ENCODE measurements at regions not wholly inside any gene's neighbourhood (a gene's known extent, or its start where the extent isn't known, plus 50 kb on each side); places are given as distances from the start of the nearest gene placed in this dataset.
"Not testable (repeated sequence)": the region's sequence is repeated elsewhere in the genome, so short reads cannot be mapped to it uniquely, and the experiment has no call there.

DNA sequence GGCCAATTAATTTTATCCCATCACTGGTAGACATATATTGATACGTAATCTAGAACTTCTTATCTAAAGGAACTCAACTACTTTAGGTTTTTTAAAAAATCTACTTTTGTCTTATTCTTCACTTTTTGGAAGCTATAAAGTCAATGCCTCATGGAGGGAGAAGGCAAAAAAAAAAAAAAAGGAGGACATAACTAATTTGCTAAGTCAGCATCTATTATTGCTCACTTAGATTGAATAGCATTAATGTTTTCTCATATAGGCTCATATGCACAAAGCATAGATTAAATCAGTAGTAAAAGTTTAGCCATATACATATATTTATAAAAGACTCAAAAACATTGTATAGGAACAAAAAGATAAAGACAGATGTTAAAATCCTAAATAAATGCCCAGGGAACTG lies 179.3 kb upstream of the DGKB start:
- H3K27ac Mint-ChIP-seq, result no peak overlapping the region
- H3K9me3 Mint-ChIP-seq, result no peaks in the 10 kb centered on the region
- no peak overlapping the region for H3K4me3 Mint-ChIP-seq
- peaks cover 15% of the 10 kb centered on the region for H3K4me1 Mint-ChIP-seq
- no peaks in the 10 kb centered on the region for H3K27me3 Mint-ChIP-seq (ENCODE audit: low read depth)
- no peaks in the 10 kb centered on the region for H3K36me3 Mint-ChIP-seq (ENCODE audit: low read depth)
- TF ChIP-seq, protein P1, sequence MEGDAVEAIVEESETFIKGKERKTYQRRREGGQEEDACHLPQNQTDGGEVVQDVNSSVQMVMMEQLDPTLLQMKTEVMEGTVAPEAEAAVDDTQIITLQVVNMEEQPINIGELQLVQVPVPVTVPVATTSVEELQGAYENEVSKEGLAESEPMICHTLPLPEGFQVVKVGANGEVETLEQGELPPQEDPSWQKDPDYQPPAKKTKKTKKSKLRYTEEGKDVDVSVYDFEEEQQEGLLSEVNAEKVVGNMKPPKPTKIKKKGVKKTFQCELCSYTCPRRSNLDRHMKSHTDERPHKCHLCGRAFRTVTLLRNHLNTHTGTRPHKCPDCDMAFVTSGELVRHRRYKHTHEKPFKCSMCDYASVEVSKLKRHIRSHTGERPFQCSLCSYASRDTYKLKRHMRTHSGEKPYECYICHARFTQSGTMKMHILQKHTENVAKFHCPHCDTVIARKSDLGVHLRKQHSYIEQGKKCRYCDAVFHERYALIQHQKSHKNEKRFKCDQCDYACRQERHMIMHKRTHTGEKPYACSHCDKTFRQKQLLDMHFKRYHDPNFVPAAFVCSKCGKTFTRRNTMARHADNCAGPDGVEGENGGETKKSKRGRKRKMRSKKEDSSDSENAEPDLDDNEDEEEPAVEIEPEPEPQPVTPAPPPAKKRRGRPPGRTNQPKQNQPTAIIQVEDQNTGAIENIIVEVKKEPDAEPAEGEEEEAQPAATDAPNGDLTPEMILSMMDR (IDR thresholded peaks at IDR 0.05; ENCODE audit: unreplicated experiment in 3 of 3), result no peak

DNA sequence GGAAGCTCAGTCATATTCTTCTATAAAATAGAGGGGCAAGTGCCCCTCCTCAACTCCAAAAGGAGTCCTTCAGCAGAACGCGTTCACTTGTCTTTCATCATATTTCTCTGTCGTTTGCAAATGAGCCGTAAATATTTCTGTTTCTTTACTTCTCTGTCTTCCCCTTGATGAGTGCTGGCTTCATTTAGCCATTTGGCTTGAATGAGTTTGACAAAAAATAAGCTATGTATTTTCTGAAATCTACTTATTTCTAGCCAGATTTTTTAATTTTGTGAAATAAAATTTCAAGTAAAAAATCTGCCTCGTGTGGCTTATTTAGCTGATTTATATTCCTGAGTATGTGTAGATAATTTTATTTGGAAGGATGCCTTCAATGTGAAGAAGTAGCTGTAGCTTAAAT lies 170.8 kb upstream of the DGKB start:
- TF ChIP-seq, protein P1 (IDR thresholded peaks at IDR 0.05; ENCODE audit: unreplicated experiment in 3 of 3), result no peak
- no peaks in the 10 kb centered on the region for H3K4me1 Mint-ChIP-seq
- no peaks in the 10 kb centered on the region for H3K9me3 Mint-ChIP-seq

DNA sequence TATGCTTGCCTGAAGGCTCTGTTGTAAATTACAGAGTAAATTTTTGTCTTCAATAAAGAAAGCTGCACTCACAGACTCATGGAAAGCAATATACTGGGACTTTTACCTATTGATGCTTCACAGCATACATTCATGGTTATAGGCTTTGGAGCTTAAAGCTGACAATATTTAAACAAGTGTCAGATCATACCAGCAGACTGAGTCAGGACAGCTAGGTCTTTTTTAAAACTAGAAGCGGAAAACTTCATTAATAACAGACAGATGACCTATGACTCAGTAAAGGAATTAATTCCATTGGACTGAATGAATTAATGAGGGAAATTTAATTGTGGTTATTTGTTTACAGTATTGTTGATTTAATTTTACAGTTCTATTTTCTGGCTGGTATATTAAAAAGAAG lies 165.8 kb upstream of the DGKB start:
- H3K9me3 Mint-ChIP-seq, result peaks cover 7% of the 10 kb centered on the region
- no peaks in the 10 kb centered on the region for H3K27me3 Mint-ChIP-seq (ENCODE audit: low read depth)
- TF ChIP-seq, protein P1 (IDR thresholded peaks at IDR 0.05; ENCODE audit: unreplicated experiment in 3 of 3), result no peak

More for the DNA sequence above, 170.8 kb upstream of the DGKB start:
- no peaks in the 10 kb centered on the region for H3K36me3 Mint-ChIP-seq (ENCODE audit: low read depth)
- H3K4me3 Mint-ChIP-seq, result no peak overlapping the region
- H3K27me3 Mint-ChIP-seq (ENCODE audit: low read depth), result no peaks in the 10 kb centered on the region
- no peak overlapping the region for H3K27ac Mint-ChIP-seq

DNA sequence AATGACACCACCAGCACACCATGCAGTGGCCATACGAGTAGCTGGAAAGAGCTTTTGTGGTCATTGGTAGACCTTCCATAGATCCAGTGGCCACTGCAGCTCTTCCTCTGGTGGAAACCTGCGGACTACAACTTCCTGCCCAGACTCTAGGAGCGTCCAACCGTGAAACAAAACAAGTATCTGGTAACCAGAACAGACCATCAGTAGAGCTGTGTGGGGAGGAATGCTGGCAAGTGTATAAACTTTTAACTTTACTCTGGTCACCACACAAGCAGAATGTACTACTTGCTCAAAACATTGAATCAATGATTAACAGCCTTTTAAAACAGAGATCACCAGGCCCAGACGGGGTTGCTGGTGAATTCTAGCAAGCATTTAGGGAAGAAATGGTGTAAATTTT lies 154.7 kb upstream of the DGKB start:
- TF ChIP-seq, protein P1 (IDR thresholded peaks at IDR 0.05; ENCODE audit: unreplicated experiment in 3 of 3), result no peak
- Mint-ChIP-seq H3K36me3 (ENCODE audit: low read depth) (no peaks in the 10 kb centered on the region), H3K4me1 (no peaks in the 10 kb centered on the region)

More for the DNA sequence above, 165.8 kb upstream of the DGKB start:
- H3K4me1 Mint-ChIP-seq, result no peaks in the 10 kb centered on the region
- H3K27ac Mint-ChIP-seq, result no peak overlapping the region
- H3K36me3 Mint-ChIP-seq (ENCODE audit: low read depth), result no peaks in the 10 kb centered on the region
- no peak overlapping the region for H3K4me3 Mint-ChIP-seq

GRCh38 chr7:15054304-15054703 lies 151.8 kb upstream of the DGKB start:
- not testable (repeated sequence) for H3K9me3 Mint-ChIP-seq; H3K4me1 Mint-ChIP-seq; H3K27ac Mint-ChIP-seq; H3K27me3 Mint-ChIP-seq (ENCODE audit: low read depth); H3K4me3 Mint-ChIP-seq; H3K36me3 Mint-ChIP-seq (ENCODE audit: low read depth)

More for the DNA sequence above, 154.7 kb upstream of the DGKB start:
- Mint-ChIP-seq H3K27me3 (ENCODE audit: low read depth) (peaks cover 5% of the 10 kb centered on the region), H3K27ac (peak overlapping the region; percentile 73 to 96 (median 86)), H3K4me3 (no peak overlapping the region), H3K9me3 (peaks cover 9% of the 10 kb centered on the region)

DNA sequence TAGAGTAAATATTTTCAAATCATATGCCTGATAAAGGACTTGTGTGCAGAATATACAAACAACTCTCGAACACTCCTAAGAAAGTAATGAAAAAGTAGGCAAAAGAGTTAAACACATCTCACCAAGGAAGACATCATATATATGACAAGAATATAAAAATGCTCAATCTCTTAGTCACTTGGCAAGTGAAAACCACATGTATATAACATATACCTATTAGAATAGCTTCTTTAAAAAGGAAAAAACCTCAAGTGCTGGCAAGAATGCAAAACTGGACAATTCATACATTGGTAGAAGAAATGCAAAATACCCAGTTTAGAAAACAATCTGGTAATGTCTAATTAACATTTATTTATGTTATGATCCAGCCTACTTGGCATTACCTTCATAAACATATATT lies 146.6 kb upstream of the DGKB start:
- Mint-ChIP-seq H3K27me3 (ENCODE audit: low read depth) (peaks cover 5% of the 10 kb centered on the region), H3K4me3 (no peak overlapping the region), H3K9me3 (peaks cover 6% of the 10 kb centered on the region), H3K27ac (no peak overlapping the region), H3K36me3 (ENCODE audit: low read depth) (no peaks in the 10 kb centered on the region), H3K4me1 (peaks cover 8% of the 10 kb centered on the region)
- TF ChIP-seq, protein P1 (IDR thresholded peaks at IDR 0.05; ENCODE audit: unreplicated experiment in 3 of 3), result no peak
